CD4-positive, alpha-beta T cell (primary cell): ENCODE measurements at regions not wholly inside any gene's neighbourhood (a gene's known extent, or its start where the extent isn't known, plus 50 kb on each side); places are given as distances from the start of the nearest gene placed in this dataset.

ENCODE experiments used
- ATAC-seq: fragments of 200-7000 bp; cut with Tn5 transposase; one replicate; pipeline ENCODE4 v1.10.0; 2022; ENCODE audit warnings: mild to moderate bottlenecking; ENCODE audit not compliant: poor library complexity
- CTCF ChIA-PET: fragments of 350-600 bp; sonication (Branson Sonifier 250); formaldehyde crosslinking; loops from one replicate; lab custom pipeline; 2021; ENCODE audit warnings: antibody characterized with exemption, inconsistent platforms; lab: Charles Lee
- POLR2A ChIA-PET: fragments of 350-600 bp; sonication (Branson Sonifier 250); formaldehyde crosslinking; loops from one replicate; lab custom pipeline; 2021; ENCODE audit warnings: antibody characterized with exemption, inconsistent platforms; lab: Charles Lee
- DNase-seq, 14 experiments: peaks; one replicate each; pipeline ENCODE4 v3.0.0-alpha.2; 2013 to 2020; ENCODE audit warnings: mixed read lengths in 2 of 14
- H3K27ac ChIP-seq, 2 donors: one replicate each; pipeline versions ENCODE4 v1.5.1 to v1.7.0; 2013; ENCODE audit warnings: low read length in 2 of 2, low read depth in 1 of 2, mild to moderate bottlenecking in 1 of 2
- H3K27me3 ChIP-seq, 2 experiments: 1 replicate in 1 of 2; 2 replicates in 1 of 2; pipeline versions ENCODE4 v1.6.1 to v1.7.0; 2013; ENCODE audit warnings: low read length in 2 of 2, control low read depth in 1 of 2, mild to moderate bottlenecking in 1 of 2, moderate library complexity in 1 of 2; ENCODE audit not compliant: insufficient read depth in 2 of 2, control insufficient read depth in 1 of 2
- H3K36me3 ChIP-seq: one replicate; pipeline ENCODE4 v1.6.1; 2013; ENCODE audit warnings: low read length, control low read depth; ENCODE audit not compliant: insufficient read depth
- H3K4me1 ChIP-seq: one replicate; pipeline ENCODE4 v1.6.1; 2013; ENCODE audit warnings: low read length, control low read depth; ENCODE audit not compliant: insufficient read depth
- H3K4me3 ChIP-seq: one replicate; pipeline ENCODE4 v1.5.1; 2013; ENCODE audit warnings: mild to moderate bottlenecking, low read length, moderate library complexity
- H3K9me3 ChIP-seq, 2 experiments: 1 replicate in 1 of 2; 2 replicates in 1 of 2; pipeline versions ENCODE4 v1.6.1 to v1.7.0; 2013; ENCODE audit warnings: low read length in 2 of 2, mild to moderate bottlenecking in 2 of 2, control low read depth in 1 of 2, moderate library complexity in 1 of 2; ENCODE audit not compliant: control insufficient read depth in 1 of 2, insufficient read depth in 1 of 2
- H3K27ac Mint-ChIP-seq: one replicate; pipeline ENCODE4 v1.8.0; 2020; ENCODE audit warnings: mixed read lengths
- H3K27me3 Mint-ChIP-seq: one replicate; pipeline ENCODE4 v1.8.0; 2021; ENCODE audit warnings: mixed read lengths
- H3K36me3 Mint-ChIP-seq: one replicate; pipeline ENCODE4 v1.8.0; 2021; ENCODE audit warnings: low read depth, mixed read lengths
- H3K4me1 Mint-ChIP-seq: one replicate; pipeline ENCODE4 v1.8.0; 2021; ENCODE audit warnings: low read depth, mixed read lengths
- H3K4me3 Mint-ChIP-seq: one replicate; pipeline ENCODE4 v1.8.0; 2020; ENCODE audit warnings: mild to moderate bottlenecking, mixed read lengths
- H3K9me3 Mint-ChIP-seq: one replicate; pipeline ENCODE4 v1.8.0; 2020; ENCODE audit warnings: mixed read lengths
- CTCF ChIP-seq: fragments of 200-600 bp; IDR thresholded peaks from one replicate; pipeline ENCODE4 v1.8.0; 2022; ENCODE audit warnings: antibody characterized with exemption, mild to moderate bottlenecking
- intact Hi-C, 2 experiments: fragments of 100-400 bp; cut with DNase I in 1 of 2; cut with micrococcal nuclease in 1 of 2; formaldehyde crosslinking; loops; one replicate each; pipeline versions ENCODE4 v1.15.1 to v1.9.0; 2023 to 2025; cut with DNase I, micrococcal nuclease

GRCh38 chr4:156495836-156496235 lies 475.8 kb downstream of the PDGFC start:
- Mint-ChIP-seq H3K9me3 (no peaks in the 10 kb centered on the region), H3K36me3 (no peaks in the 10 kb centered on the region), H3K4me1 (no peaks in the 10 kb centered on the region), H3K4me3 (no peak overlapping the region), H3K27me3 (no peaks in the 10 kb centered on the region), H3K27ac (no peak overlapping the region)
- TF ChIP-seq CTCF, result no peak
- H3K27ac ChIP-seq, result no peak overlapping the region
- CTCF ChIA-PET, result no interaction called here
- ATAC-seq (no peak), DNase-seq (no peak)
- H3K36me3 ChIP-seq, result no peaks in the 10 kb centered on the region
- no peaks in the 10 kb centered on the region for H3K9me3 ChIP-seq
- no peak overlapping the region for H3K4me3 ChIP-seq
- no peaks in the 10 kb centered on the region for H3K4me1 ChIP-seq
- no peaks in the 10 kb centered on the region for H3K27me3 ChIP-seq
- POLR2A ChIA-PET, result no interaction called here
- intact Hi-C loops, result no loop called here

GRCh38 chr4:156495091-156495490 lies 476.5 kb downstream of the PDGFC start:
- Histone ChIP-seq H3K4me1 (no peaks in the 10 kb centered on the region), H3K4me3 (no peak overlapping the region), H3K27ac (no peak overlapping the region), H3K27me3 (no peaks in the 10 kb centered on the region), H3K36me3 (no peaks in the 10 kb centered on the region), H3K9me3 (no peaks in the 10 kb centered on the region)
- H3K27me3 Mint-ChIP-seq, result no peaks in the 10 kb centered on the region
- H3K4me1 Mint-ChIP-seq, result no peaks in the 10 kb centered on the region
- ATAC-seq (no peak), DNase-seq (no peak)
- intact Hi-C loops, result no loop called here
- POLR2A ChIA-PET, result no interaction called here
- no peaks in the 10 kb centered on the region for H3K9me3 Mint-ChIP-seq
- TF ChIP-seq CTCF, result no peak
- no peak overlapping the region for H3K4me3 Mint-ChIP-seq
- CTCF ChIA-PET, result no interaction called here
- no peak overlapping the region for H3K27ac Mint-ChIP-seq
- H3K36me3 Mint-ChIP-seq, result no peaks in the 10 kb centered on the region

- CTCF ChIA-PET, result no interaction called here
- no peak overlapping the region for H3K4me3 Mint-ChIP-seq
- H3K27ac Mint-ChIP-seq, result no peak overlapping the region
- POLR2A ChIA-PET, result no interaction called here
- Histone ChIP-seq H3K27ac (no peak overlapping the region), H3K4me3 (no peak overlapping the region), H3K36me3 (no peaks in the 10 kb centered on the region), H3K27me3 (no peaks in the 10 kb centered on the region), H3K4me1 (no peaks in the 10 kb centered on the region), H3K9me3 (no peaks in the 10 kb centered on the region)
- no peaks in the 10 kb centered on the region for H3K9me3 Mint-ChIP-seq
- no peaks in the 10 kb centered on the region for H3K4me1 Mint-ChIP-seq
- no peak for ATAC-seq
- no peak for DNase-seq
- no peaks in the 10 kb centered on the region for H3K36me3 Mint-ChIP-seq
- intact Hi-C loops, result no loop called here
- no peak for TF ChIP-seq CTCF
- no peaks in the 10 kb centered on the region for H3K27me3 Mint-ChIP-seq
Measured at GRCh38 chr4:156493858-156494257, 477.7 kb downstream of the PDGFC start.
